Adrenal gland (tissue), 9 donors: ENCODE measurements at regions not wholly inside any gene's neighbourhood (a gene's known extent, or its start where the extent isn't known, plus 50 kb on each side); places are given as distances from the start of the nearest gene placed in this dataset.

Experiments
- DNase-seq, 7 donors: peaks; one replicate each; pipeline ENCODE4 v3.0.0-alpha.2; 2019 to 2020
- H3K27ac ChIP-seq, 5 donors: fragments of 200-600 bp; sonication (generic) in 4 of 5; 1 replicate in 3 of 5; 2 replicates in 2 of 5; pipeline versions ENCODE4 v1.5.1 to v1.8.0; 2016 to 2020; ENCODE audit warnings: mild to moderate bottlenecking in 1 of 5
- H3K27me3 ChIP-seq: fragments of 200-600 bp; 2 replicates; pipeline ENCODE4 v1.8.0; 2021
- H3K36me3 ChIP-seq, 2 donors: fragments of 200-600 bp; replicated peaks in 1 of 2; 1 replicate in 1 of 2; 2 replicates in 1 of 2; pipeline versions ENCODE4 v1.5.1 to v1.8.0; 2018 to 2022
- H3K4me1 ChIP-seq, 2 donors: fragments of 200-600 bp; replicated peaks in 1 of 2; 1 replicate in 1 of 2; 2 replicates in 1 of 2; pipeline versions ENCODE4 v1.5.1 to v1.8.0; 2018 to 2021
- H3K4me3 ChIP-seq, 4 donors: fragments of 200-600 bp; sonication (generic) in 3 of 4; one replicate each; pipeline ENCODE4 v1.5.1; 2016 to 2018
- H3K9me3 ChIP-seq, 3 donors: fragments of 200-600 bp; sonication (generic) in 1 of 3; replicated peaks in 1 of 3; 1 replicate in 2 of 3; 2 replicates in 1 of 3; pipeline versions ENCODE4 v1.5.1 to v1.8.0; 2016 to 2021
- POLR2A ChIP-seq, 2 donors: fragments of 450-650 bp; IDR thresholded peaks; one replicate each; pipeline ENCODE4 v1.6.1; 2017; ENCODE audit warnings: antibody characterized with exemption in 2 of 2, mild to moderate bottlenecking in 2 of 2, moderate library complexity in 1 of 2
- WGBS, 4 donors: extraction: QIAGEN DNeasy Blood & Tissue Kit in 2 of 4; methylation state at CpG; one replicate each; pipeline versions ENCODE4 v1.1.5 to v1.1.7; 2013 to 2017; 5-methylcytosine and 5-hydroxymethylcytosine counted together
- intact Hi-C, 2 donors: fragments of 100-400 bp; cut with DNase I; formaldehyde crosslinking; loops; one replicate each; pipeline versions ENCODE4 v1.14.1 to v1.15.0; 2022 to 2023
- TF ChIP-seq, protein P1 (sequence below), 6 experiments: fragments of 450-650 bp in 4 of 6; fragments of 200-600 bp in 2 of 6; sonication (generic) in 1 of 6; IDR thresholded peaks; 1 replicate in 5 of 6; 2 replicates in 1 of 6; pipeline versions ENCODE4 v1.5.1 to v1.8.0; 2016 to 2021; ENCODE audit warnings: antibody characterized with exemption in 6 of 6, mild to moderate bottlenecking in 2 of 6, moderate library complexity in 1 of 6
- donor health status: healthy with polysubstance abuse.
- donor health status: Bipolar disorder and iron deficiency.
- donor health status: DM: yes; HTN: yes; CAD: no.
- donor health status: DM: no; HTN: no; CAD: no.
- donor health status: DM: no; HTN: no; CAD: no.

DNA sequence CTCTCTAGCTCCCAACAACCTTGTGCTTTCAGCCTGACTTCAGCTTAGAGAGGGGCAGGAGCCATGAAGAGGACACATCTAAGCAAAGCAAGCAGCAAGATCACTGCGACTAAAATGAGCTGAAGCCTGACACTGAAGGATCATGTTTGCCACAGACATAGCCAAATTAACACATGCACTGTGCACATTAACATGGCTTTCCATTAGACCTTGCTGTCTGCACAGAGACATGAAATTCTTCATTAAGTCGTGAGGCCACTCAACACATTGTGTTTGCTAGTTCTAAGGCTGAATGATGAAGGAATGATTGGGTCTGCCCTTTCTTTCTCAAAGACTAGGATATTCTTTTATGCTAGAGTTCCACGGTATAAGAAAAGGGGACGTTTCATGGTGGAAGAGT is 558.3 kb upstream of the PSMD7 start:
- no peaks in the 10 kb centered on the region for H3K9me3 ChIP-seq
- 78 to 83% (median 81%) methylated on average over 4 of the region's 4 CpGs for WGBS, 4 donors

DNA sequence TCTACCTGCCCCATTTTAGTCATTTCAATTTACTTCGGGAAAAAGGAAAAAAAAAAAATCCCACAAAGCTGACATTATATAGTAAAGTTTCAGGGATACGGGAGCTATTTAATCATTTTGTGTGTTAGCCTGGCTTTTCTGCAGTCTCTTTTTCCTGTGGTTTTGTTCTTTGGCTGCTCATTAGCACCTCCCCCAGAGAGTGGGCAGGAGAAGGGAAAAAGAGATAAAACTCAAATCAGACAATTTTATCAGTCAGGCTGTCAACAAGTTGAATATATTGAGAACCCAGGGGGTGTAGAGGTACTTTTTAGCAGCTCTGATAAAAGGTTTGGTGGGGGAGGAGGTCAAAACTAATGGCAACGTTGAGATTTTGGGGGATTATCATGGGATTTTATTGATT is 559.0 kb upstream of the PSMD7 start:
- intact Hi-C loops: no loop called here
- Histone ChIP-seq H3K4me1 (no peaks in the 10 kb centered on the region), H3K9me3 (no peaks in the 10 kb centered on the region), H3K36me3 (no peaks in the 10 kb centered on the region), H3K27ac (no peak overlapping the region), H3K4me3 (no peak overlapping the region), H3K27me3 (no peaks in the 10 kb centered on the region)
- WGBS, 4 donors: 56 to 66% (median 58%) methylated on average over 3 of the region's 3 CpGs
- no peak for DNase-seq
- TF ChIP-seq, protein P1, sequence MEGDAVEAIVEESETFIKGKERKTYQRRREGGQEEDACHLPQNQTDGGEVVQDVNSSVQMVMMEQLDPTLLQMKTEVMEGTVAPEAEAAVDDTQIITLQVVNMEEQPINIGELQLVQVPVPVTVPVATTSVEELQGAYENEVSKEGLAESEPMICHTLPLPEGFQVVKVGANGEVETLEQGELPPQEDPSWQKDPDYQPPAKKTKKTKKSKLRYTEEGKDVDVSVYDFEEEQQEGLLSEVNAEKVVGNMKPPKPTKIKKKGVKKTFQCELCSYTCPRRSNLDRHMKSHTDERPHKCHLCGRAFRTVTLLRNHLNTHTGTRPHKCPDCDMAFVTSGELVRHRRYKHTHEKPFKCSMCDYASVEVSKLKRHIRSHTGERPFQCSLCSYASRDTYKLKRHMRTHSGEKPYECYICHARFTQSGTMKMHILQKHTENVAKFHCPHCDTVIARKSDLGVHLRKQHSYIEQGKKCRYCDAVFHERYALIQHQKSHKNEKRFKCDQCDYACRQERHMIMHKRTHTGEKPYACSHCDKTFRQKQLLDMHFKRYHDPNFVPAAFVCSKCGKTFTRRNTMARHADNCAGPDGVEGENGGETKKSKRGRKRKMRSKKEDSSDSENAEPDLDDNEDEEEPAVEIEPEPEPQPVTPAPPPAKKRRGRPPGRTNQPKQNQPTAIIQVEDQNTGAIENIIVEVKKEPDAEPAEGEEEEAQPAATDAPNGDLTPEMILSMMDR (IDR thresholded peaks at IDR 0.05): no peak
- TF ChIP-seq POLR2A (IDR thresholded peaks at IDR 0.05): no peak

More for the DNA sequence above, 558.3 kb upstream of the PSMD7 start:
- intact Hi-C loops: no loop called here
- Histone ChIP-seq H3K4me1 (no peaks in the 10 kb centered on the region), H3K27ac (no peak overlapping the region), H3K36me3 (no peaks in the 10 kb centered on the region), H3K27me3 (no peaks in the 10 kb centered on the region), H3K4me3 (no peak overlapping the region)
- no peak for DNase-seq
- no peak for TF ChIP-seq POLR2A (IDR thresholded peaks at IDR 0.05)

DNA sequence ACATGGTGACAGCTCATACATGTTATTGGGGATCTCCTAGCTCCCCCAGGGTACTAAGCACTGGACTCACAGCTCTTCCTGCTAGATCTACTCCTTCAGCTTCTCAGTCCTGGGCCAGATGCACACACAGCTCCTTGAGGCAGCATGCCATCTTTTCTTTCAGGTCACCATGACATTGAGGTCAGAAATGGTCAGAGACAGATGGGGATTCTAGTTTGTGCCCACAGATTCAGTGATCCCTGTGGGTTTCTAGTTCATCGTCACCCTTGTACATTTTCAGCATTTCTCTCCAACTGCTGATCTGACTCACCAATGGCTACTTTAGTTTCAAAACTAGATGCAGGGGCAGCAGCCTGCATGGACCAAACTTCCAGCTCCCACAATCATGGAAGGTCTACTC is 560.7 kb upstream of the PSMD7 start:
- no peak for DNase-seq
- no peak for TF ChIP-seq POLR2A (IDR thresholded peaks at IDR 0.05)
- TF ChIP-seq, protein P1 (IDR thresholded peaks at IDR 0.05): no peak
- 75 to 96% (median 90%) methylated on average over 1 of the region's 1 CpG for WGBS, 4 donors
- intact Hi-C loops: no loop called here
- no peaks in the 10 kb centered on the region for H3K9me3 ChIP-seq
- H3K36me3 ChIP-seq: no peaks in the 10 kb centered on the region
- H3K4me3 ChIP-seq: no peak overlapping the region
- H3K27me3 ChIP-seq: no peaks in the 10 kb centered on the region
- H3K27ac ChIP-seq: no peak overlapping the region
- no peaks in the 10 kb centered on the region for H3K4me1 ChIP-seq

DNA sequence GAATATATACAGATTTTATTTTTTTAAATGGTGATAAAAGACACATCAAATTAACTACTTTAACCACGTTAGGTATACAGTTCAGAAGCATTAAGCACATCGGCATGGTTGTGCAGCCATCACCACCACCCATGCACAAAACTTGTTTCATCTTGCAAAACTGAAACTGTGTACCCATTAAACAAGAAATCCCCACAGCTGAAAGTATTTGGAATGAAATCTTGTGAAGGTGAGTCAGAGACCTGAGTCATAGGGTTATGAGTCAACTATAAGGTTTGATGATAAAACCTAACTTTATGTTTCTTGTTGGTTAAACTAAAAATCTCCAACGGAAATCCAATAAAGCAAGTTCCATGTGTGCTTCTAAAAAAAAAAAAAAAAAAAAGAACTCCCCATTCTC is 561.6 kb upstream of the PSMD7 start:
- Histone ChIP-seq H3K9me3 (no peaks in the 10 kb centered on the region), H3K4me1 (no peaks in the 10 kb centered on the region), H3K27ac (no peak overlapping the region), H3K4me3 (no peak overlapping the region), H3K27me3 (no peaks in the 10 kb centered on the region), H3K36me3 (no peaks in the 10 kb centered on the region)
- WGBS, 4 donors: 58 to 67% (median 63%) methylated on average over 3 of the region's 3 CpGs
- TF ChIP-seq, protein P1 (IDR thresholded peaks at IDR 0.05): no peak
- TF ChIP-seq POLR2A (IDR thresholded peaks at IDR 0.05): no peak
- no peak for DNase-seq
- intact Hi-C loops: no loop called here

DNA sequence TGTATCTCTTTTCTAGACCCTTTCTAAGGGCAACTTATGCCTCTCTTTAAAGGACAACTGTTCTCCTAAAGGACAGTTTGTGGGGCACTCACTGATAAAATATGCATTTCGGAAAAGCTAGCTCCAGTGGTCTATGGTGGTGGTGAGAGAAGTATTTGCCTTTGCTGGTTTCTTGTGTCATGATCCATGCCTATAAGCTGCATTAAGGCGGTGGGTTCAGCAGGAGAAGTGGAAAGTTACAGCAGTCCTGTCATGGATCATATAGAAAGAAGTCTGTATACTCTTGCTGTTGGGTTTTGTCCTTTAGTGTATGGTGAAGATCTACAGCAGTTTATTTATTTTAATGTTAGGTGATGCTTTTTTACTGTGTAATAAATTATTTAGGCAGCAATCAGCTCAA is 563.9 kb upstream of the PSMD7 start:
- TF ChIP-seq, protein P1 (IDR thresholded peaks at IDR 0.05): no peak
- no peak for TF ChIP-seq POLR2A (IDR thresholded peaks at IDR 0.05)
- H3K27me3 ChIP-seq: no peaks in the 10 kb centered on the region
- WGBS, 4 donors: 84 to 91% (median 88%) methylated on average over 2 of the region's 2 CpGs
- H3K9me3 ChIP-seq: no peaks in the 10 kb centered on the region
- no peaks in the 10 kb centered on the region for H3K4me1 ChIP-seq
- intact Hi-C loops: no loop called here
- no peak overlapping the region for H3K4me3 ChIP-seq
- H3K27ac ChIP-seq: no peak overlapping the region
- DNase-seq: no peak
- no peaks in the 10 kb centered on the region for H3K36me3 ChIP-seq
